ENCODE measurements at regions not wholly inside any gene's neighbourhood (a gene's known extent, or its start where the extent isn't known, plus 50 kb on each side); places are given as distances from the start of the nearest gene placed in this dataset.

DNA sequence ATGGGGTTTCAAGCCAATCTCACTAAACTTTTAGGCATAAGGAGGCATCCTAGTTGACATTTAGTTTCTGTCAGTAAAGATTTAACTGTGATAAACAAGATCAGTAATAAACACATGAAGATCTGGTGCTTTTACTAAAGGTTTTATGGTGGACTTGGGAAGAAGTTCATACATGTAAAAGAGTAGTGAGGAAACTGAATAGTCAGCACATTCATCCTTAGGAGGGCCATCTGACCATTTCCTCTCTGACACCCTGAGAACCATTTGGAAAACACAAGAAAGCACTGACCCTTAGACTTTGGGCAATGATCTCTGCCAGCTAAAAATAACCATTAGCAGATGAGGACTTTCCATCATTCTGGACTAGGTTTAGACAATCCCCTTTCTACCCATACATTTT, 1040.9 kb downstream of the AGBL1 start:
- no peak overlapping the region for H3K4me3 ChIP-seq (ENCODE audit: low read length)
- no peak for DNase-seq (ENCODE audit: low read depth)
- TF ChIP-seq, protein P1, sequence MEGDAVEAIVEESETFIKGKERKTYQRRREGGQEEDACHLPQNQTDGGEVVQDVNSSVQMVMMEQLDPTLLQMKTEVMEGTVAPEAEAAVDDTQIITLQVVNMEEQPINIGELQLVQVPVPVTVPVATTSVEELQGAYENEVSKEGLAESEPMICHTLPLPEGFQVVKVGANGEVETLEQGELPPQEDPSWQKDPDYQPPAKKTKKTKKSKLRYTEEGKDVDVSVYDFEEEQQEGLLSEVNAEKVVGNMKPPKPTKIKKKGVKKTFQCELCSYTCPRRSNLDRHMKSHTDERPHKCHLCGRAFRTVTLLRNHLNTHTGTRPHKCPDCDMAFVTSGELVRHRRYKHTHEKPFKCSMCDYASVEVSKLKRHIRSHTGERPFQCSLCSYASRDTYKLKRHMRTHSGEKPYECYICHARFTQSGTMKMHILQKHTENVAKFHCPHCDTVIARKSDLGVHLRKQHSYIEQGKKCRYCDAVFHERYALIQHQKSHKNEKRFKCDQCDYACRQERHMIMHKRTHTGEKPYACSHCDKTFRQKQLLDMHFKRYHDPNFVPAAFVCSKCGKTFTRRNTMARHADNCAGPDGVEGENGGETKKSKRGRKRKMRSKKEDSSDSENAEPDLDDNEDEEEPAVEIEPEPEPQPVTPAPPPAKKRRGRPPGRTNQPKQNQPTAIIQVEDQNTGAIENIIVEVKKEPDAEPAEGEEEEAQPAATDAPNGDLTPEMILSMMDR (conservative IDR thresholded peaks at IDR 0.05; ENCODE audit: low read depth, low read length): no peak

DNA sequence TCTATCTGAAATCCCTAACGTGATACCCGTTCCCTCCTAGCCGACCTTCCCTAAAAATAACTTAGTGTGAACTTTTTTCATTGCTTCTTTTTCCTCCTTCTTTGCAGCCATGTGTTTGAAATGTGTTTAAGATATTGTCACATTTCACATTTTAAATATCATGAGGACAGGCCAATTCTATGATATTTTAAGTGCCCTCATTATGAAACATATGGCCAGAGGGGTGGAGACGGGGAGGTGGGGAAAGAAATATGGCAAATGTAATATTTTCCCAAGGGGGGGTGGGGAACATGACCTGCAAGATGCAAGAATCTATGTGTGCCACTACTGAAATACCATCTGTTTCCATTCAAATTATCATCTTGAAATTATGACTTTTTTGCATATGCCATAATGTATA, 1039.2 kb downstream of the AGBL1 start:
- DNase-seq (ENCODE audit: low read depth): no peak
- TF ChIP-seq, protein P1 (conservative IDR thresholded peaks at IDR 0.05; ENCODE audit: low read depth, low read length): no peak
- H3K4me3 ChIP-seq (ENCODE audit: low read length): no peak overlapping the region

DNA sequence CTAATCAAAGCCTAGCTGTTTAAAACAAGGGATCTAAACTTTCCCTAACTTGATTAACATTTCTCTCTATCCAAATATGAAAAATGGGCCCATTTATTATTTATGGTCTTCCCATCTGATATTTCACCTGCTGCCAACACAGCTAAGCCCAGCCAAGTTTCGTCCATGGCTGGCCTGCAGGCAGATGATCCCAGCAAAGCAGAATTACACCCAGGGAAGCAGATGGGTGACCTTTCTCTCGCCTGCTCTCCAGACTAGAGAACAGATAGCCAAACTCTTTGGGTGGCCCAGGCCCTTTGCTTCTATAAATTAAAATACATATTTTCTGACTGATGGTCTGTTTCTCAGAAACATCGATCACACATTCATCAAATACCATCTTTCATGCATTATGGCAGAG, 1038.8 kb downstream of the AGBL1 start:
- no peak overlapping the region for H3K4me3 ChIP-seq (ENCODE audit: low read length)
- TF ChIP-seq, protein P1 (conservative IDR thresholded peaks at IDR 0.05; ENCODE audit: low read depth, low read length): no peak
- DNase-seq (ENCODE audit: low read depth): no peak

DNA sequence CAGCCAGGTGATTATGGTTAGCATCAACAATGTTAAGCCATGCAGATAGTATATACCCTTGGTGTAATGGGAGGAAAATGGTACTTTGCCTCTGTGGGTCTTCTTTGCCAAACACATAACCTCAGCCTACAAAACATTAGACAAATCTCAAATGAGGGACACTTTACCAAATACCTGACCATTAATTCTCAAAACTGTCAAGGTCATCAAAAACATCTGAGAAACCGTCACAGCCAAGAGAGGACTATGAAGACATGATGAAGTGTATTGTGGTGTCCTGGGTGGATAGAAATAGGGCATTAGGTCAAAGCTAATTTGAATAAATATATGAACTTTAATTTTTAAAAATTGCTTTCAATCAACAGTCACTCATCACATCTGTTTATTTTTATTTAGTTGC, 1036.1 kb downstream of the AGBL1 start:
- TF ChIP-seq, protein P1 (conservative IDR thresholded peaks at IDR 0.05; ENCODE audit: low read depth, low read length): no peak
- H3K4me3 ChIP-seq (ENCODE audit: low read length): no peak overlapping the region
- no peak for DNase-seq (ENCODE audit: low read depth)

DNA sequence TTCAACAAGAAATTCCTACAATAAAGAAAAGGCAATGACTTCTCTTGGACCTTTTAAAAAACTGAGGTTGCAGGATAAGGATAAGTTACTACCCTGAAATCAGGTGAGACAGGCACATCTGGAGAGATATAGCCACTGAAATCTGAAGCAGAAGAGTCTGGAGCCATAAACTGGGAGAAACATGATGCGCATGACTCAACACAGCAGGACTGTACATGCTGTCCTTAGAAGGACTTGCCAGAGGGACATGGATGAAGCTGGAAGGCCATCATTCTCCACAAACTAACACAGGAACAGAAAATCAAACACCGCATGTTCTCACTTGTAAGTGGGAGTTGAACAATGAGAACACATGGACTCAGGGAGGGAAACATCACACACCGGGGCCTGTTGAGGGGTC, 1020.2 kb downstream of the AGBL1 start:
- TF ChIP-seq, protein P1 (conservative IDR thresholded peaks at IDR 0.05; ENCODE audit: low read depth, low read length): no peak
- no peak overlapping the region for H3K4me3 ChIP-seq (ENCODE audit: low read length)
- no peak for DNase-seq (ENCODE audit: low read depth)

DNA sequence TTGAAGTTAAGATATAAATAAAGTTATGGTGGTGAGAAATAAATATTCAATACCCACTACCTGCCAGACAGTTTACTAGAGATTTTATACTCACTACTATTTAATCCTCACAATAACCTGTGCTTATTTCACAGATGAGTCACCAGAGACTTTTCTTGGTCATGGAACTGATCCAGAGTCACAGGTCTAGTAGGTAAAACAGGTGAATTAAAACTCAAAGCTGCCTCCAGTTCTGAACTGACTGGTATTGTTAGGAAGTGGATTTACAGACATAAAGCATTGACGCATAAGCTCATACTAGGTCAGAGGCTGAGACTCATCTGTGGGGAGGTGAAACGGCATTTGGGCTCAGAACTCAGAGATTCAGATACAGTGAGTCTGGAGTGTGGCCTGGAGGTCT, 1009.9 kb downstream of the AGBL1 start:
- H3K4me3 ChIP-seq (ENCODE audit: low read length): no peak overlapping the region
- DNase-seq (ENCODE audit: low read depth): no peak
- TF ChIP-seq, protein P1 (conservative IDR thresholded peaks at IDR 0.05; ENCODE audit: low read depth, low read length): no peak

DNA sequence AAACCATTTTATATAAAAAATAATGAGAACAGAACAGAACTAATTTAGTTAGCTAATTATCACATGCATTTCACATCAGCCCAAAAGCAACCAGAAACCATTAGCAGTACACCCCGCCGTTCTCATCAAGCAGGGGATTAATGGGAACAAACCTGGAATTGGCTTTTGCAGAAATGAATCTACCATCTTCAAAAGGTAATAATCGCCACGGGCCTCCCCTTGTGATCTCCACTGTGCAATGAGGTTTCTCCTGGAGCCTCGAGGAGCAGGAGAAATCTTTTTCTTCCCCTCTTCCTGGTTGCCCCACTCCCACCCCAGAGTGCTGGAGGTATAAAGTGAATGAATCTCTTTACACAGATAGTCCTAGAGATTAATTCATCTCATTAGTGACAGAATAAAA, 1003.5 kb downstream of the AGBL1 start:
- no peak for DNase-seq (ENCODE audit: low read depth)
- TF ChIP-seq, protein P1 (conservative IDR thresholded peaks at IDR 0.05; ENCODE audit: low read depth, low read length): no peak
- H3K4me3 ChIP-seq (ENCODE audit: low read length): no peak overlapping the region
